ENCODE measurements at regions not wholly inside any gene's neighbourhood (a gene's known extent, or its start where the extent isn't known, plus 50 kb on each side); places are given as distances from the start of the nearest gene placed in this dataset.

DNA sequence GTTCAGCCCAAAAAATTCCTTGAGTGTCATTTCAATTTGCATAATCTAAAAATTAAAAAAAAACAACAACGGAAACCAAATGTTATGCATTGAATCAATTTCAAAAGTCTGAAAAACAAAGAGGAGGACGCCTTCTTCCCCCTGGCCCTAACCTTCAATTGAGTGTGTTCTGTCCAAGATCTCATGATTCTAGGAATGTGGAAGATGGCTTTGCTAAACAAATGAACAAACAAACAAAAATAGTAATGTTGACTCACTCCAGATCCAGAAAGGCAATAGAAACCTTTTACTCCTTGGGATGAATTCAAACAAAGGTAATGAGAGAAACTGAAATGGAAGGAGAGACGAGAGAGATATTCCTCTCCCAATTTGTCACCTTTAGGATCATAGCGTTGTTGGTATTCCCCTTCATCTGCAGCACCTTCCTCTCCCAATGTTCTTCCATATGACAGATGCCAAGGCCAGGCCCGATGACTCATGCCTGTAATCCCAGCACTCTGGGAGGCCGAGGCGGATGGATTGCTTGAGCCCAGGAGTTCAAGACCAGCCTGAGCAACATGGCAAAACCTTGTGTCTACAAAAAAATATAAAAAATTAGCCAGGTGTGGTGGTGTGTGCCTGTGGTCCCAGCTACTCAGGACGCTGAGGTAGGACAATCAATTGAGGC lies 109.2 kb upstream of the ADGRF1 start:
- no peak for DNase-seq (ENCODE audit: extremely low read depth in 1 of 2, low read depth in 1 of 2)

DNA sequence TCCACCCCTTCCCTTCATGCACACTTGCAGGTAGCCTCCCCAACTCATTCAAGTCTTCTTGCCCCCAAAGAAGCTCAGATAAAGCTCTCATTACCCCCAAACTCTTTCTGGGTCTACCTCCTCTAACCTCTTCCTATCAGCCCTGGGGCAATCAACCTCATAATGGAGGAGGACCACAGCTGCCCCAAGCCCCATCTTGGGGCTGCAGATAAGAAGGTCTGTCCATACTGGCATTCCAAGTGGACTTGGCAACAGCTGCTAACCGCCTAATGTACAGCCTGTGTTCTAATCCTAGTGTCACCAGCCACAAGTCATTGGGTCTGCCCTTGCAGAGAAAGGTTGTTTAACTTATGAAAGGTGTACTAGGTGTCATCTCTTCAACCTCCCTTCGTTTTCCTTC lies 107.4 kb upstream of the ADGRF1 start:
- DNase-seq (ENCODE audit: extremely low read depth in 1 of 2, low read depth in 1 of 2) = no peak

DNA sequence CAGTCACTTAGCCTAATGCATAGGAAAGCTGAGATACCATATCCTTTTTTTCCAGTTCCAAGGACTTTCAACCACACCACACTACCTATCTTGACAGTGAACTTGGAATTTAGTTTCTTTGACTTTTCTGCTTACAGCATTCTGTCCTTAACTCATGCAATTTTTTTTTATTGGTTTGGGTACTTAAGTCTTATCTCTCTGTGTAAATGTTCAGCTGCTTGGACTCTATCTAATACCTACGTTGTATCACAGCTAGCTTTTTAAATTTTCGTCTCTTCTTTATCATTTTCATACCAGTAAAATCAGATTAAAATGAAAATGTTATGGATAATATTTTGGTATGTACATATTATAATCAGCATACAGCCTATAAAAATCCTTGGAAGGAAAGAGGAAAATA lies 106.9 kb upstream of the ADGRF1 start:
- no peak for DNase-seq (ENCODE audit: extremely low read depth in 1 of 2, low read depth in 1 of 2)

DNA sequence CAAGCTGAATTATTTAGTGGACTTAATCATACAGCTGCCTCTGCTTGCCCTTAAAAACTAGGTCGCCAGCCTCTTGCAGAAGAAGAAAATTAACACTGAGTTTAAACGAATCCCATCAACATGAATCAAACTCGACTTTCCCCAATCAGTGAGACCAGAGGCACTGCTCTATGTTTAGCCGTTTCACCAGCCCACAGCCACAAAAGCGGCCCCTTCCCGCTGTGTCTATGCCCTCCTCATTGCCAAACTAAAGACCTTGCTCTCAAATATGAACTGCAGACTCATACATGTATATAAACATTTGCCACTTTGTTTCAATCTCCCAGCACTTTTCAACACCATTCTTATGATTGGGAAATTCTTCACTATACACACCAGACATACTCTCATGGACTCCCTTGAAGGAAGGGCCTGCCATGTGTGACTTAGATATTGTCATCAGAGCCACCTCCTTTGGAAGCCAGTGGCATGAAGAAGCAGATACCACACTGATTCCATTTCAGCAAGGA lies 105.8 kb upstream of the ADGRF1 start:
- DNase-seq (ENCODE audit: extremely low read depth in 1 of 2, low read depth in 1 of 2) = no peak

DNA sequence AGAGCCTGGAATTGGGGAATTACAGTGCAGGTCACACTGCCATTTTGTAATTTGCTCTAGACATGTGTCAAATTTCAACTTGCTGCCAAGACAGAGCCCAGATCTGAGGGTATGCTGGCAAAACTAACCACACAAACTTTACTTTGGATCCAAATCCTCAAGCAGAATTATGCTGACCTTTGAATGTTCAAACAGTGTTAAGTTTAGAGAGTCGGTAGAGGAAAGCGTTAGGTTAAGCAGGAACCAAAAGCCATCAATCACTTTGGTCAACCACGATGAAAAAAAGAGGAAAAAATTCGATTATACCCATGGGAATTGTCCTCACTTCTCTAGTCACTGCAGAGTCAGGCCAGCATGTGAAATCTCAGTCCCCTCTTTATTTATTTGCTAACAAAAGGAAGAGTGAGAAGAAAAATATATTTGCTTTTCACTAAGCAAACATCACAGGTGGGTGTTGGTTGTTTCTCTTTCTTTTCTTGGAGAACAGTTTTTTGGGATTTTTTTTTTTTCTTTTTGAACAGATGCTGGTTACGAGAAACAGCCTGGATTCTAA lies 105.1 kb upstream of the ADGRF1 start:
- no peak for DNase-seq (ENCODE audit: extremely low read depth in 1 of 2, low read depth in 1 of 2)

DNA sequence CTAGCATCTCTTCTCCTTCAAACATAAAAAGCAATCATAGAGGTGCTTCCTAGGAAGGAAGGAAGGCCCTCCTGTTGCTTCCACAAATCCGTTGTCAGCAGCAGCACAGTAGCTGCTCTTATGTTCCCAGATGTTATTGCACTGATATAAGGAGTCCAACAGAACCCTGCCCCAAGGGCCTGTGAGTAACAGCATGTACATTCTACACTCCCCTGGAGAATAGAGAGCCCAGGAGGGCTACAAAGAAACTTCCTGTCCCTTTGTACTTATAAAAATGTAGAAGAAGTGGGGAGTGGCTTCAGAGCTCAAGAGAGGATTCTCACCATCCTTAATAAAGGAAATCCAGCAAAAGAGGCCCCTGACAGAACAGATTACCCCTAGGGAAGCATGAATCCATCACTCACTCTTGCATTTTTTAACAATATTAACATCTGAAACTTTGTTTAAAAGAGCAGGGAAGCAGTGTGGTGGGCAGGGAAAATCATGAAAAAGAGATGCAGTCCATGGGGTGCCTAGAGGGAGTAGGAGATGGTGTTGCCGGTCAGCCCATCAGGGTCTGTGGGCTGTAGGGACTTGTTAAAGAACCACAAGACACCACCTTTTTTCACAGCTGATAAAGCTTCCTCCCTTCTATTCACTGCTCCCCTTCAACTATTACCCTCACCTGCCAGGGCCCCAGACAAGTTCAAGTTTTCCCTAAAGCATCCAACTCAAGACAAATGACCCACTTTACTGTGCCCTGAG lies 104.5 kb upstream of the ADGRF1 start:
- DNase-seq (ENCODE audit: extremely low read depth in 1 of 2, low read depth in 1 of 2) = no peak

DNA sequence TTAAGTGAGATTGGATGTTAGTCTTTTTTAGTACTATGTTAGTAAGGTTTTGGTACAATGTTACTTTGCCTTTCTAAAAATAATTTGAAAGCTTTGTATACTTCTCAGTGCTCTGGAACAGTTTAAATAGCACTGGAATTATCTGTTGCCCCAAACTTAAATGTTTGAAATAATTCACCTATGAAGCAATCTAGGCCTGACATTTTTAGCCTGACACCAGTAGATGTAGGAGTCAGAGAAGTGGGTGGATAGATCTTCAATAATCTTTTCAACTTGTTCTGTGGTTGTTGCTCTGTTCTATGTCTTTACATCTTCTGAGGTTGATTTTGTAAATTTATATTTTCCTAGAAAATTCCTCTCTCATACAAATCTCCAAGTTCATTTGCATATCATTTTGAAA lies 103.1 kb upstream of the ADGRF1 start:
- no peak for DNase-seq (ENCODE audit: extremely low read depth in 1 of 2, low read depth in 1 of 2)

DNA sequence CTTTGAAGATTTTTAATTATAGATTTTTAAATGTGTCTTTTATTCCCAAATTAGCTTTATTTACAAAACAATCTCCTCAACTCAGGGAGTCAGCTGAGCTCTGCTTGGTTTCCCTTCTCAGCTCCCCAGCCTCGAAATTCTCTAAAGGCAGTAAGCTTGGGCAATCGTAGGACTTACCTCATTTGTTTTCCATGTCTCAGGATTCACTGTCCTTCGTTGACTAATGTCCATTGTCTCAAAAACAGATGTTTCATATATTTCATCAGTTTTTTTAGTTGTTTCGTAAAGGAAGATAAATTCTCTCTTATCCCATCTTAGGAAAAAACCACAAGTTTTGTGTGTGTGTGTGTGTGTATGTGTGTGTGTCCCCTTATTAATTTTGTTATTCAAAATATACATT lies 102.2 kb upstream of the ADGRF1 start:
- DNase-seq (ENCODE audit: extremely low read depth in 1 of 2, low read depth in 1 of 2) = no peak

DNA sequence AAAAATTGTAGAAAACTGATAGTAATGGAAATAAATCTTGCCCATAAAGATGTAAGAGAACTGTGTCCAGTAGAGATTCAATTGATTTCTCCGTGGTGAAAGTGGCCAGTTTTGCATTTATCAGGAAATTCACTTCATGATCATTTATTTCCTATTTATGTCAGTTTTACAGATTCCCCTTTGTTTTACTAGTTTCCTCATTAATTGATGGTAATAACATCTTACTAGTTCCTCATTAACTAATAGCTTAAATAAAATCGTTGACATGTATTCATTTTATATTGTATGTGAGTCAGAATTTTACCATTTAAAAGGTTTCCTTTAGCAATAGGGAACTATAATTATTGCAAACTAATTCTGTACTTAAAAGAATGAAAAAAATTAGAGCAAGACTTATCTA lies 99.8 kb upstream of the ADGRF1 start:
- DNase-seq (ENCODE audit: extremely low read depth in 1 of 2, low read depth in 1 of 2) = no peak

DNA sequence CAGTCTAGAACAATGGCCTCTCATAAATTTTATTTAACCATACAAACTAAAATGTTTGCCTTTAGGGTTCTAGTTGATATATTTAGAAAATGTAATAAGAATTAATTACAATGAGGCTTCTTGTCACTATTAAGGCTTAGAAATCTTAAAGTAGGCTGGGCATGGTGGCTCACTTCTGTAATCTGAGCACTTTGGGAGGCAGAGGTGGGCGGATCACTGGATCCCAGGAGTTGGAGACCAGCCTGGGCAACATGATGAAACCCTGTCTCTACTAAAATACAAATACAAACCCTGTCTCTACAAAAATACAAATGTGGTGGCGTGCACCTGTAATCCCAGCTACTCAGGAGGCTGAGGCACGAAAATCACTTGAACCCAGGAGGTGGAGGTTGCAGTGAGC lies 99.0 kb upstream of the ADGRF1 start:
- DNase-seq (ENCODE audit: extremely low read depth in 1 of 2, low read depth in 1 of 2) = no peak

DNA sequence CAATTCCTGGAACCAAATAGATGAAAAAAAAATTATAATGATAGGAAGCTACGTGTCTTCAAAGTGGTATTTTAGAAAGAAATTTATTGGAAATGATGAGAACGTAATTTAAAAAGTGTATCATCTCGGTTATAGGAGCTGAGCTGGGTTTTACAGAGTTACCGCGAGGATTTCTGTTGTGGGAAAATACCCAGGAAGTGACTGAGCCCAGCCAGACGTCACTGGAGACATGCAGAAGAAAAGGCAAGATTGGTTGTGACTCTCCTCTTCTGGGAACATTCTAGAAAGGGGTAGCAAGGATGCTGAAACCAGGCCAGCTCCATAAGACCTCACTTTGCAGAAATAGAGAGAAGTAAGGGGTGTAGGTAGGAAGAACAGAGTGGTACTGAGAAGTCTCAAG lies 95.9 kb upstream of the ADGRF1 start:
- DNase-seq (ENCODE audit: extremely low read depth in 1 of 2, low read depth in 1 of 2) = peak in 1 of 2 donors; percentile 3

DNA sequence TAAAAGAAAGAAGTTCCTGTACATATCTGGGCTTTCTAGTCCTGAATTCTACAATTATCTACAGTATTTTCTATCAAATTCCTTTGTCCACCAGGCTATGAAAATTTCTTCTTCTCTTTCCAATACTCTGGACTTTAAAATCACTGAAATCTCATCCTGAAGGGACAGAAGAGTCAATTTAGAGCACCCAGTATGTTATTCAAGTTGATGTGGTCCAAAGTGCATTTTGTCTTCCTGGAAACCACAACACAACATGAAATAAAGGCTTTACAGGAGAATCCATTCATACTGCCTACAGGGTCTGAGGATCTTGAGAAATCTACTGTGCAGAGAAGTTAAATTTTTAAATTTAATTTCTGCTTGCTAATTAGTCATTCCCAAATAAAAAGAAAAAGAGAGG lies 94.9 kb upstream of the ADGRF1 start:
- no peak for DNase-seq (ENCODE audit: extremely low read depth in 1 of 2, low read depth in 1 of 2)

DNA sequence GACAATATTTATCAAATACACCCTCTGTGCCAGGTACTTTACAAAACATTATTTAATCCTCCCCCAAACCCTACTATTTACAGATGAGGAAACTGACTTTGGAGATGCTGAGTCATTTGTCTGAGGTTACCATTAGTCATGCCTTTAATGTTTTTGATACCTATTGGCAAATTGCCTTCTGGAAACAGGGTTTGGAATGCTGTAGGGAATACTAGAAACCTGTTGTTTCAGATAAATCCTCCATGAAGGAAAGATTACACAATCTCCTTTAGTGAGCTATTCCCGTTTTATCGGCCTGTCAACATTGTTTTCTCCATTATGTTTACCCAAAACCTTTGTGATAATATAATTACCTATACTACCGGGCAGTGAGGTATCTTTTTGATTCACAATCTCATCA lies 93.6 kb upstream of the ADGRF1 start:
- no peak for DNase-seq (ENCODE audit: extremely low read depth in 1 of 2, low read depth in 1 of 2)

DNA sequence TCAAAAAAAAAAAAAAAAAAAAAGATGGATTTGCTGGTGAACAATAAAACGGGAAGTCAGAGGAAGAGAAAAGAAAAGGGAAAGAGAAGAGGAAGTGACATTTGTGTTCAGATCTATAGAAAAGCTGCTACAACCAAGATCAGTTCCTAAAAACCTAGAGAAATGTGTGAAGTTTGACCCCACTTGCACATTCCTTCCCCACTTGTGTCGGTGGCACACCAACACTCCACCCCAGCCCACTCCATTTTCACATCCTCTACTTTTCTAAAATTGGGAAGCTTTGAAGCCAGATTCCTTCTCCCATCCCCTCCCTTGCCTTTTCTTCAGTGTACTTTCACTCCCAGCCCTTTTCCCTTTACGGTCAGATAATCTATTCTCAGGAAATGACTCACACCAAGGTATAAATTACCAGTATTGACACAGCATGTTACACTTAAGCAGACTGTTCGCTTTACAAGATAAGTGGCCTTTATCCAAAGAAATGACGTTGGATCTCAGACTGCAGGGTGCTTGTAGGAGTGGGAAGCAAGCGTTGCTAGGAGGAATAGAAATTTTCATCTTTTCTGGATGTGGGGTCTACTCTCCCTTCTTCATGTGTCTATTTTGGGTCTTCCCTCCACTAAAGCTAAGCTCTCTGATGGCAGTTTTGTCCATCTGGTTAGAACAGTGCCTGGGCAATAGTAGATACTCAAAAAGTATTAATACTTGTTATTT lies 92.5 kb upstream of the ADGRF1 start:
- DNase-seq (ENCODE audit: extremely low read depth in 1 of 2, low read depth in 1 of 2) = no peak

DNA sequence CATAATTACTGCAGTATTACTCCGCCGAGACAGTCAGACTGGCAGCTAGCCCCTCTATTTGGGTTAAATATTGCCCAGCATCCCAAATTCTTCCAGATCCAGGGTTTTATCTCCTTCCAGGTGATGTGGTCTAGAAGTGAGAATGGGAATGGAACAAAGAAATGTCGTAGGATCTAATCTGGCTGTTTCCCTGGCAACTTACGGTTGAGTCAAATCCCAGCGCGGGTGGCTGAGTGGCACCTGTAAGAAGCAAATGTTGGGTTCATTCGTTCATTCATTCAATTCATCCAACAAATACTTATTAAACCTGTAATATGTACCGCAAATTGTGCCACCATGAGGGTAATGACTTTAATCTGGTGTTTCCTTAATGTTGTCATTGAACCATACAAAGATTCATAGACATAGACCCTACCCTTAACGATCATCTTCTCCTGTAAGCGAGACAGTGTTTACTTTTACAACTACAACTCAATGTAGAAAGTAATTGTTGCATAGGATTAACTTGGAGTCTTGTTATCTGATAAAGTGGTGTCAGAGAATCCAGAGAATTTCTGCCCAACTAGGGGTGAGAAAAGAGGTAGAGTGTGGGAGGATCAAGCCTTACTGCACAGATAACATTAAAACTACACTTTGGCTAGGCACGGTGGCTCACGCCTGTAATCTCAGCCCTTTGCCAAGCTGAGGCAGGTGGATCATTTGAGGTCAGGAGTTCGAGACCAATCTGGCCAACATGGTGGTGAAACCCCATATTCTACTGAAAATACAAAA lies 91.3 kb upstream of the ADGRF1 start:
- no peak for DNase-seq (ENCODE audit: extremely low read depth in 1 of 2, low read depth in 1 of 2)

DNA sequence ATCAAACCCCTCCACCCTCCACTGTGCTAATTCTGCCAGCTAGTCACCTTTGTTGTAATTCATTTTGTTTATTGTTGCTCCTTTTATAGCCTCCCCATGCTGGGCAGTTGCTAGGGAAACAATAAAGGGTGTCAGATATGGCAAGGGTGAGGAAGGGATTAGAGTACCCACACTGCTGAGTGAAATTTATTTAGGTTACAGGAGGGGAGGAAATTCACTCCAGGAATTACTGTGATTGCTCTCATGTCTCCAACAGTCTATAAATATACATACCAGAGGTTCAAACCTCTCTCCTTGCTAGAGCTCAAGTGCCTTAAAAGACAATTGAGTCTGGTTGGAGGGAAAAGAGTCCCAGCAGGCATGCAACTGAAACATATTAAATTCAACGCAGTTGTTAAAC lies 90.6 kb upstream of the ADGRF1 start:
- no peak for DNase-seq (ENCODE audit: extremely low read depth in 1 of 2, low read depth in 1 of 2)

DNA sequence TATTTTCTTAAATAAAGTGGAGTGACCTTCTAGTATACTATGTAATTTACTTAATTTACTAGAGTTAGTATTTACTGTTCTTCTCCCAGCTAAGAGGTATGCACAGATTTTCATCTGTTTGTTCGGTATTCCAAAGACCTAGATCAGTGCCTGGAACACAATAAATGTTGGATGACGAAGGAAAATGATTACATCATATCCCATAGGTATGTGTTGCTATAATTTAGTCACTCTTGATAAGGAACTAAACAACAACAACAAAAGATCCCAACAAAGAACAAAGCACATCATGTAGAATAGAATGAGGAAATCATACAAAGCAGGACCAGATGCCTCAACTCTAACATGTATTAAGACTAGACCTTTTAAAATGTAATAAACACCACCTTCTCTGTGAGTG lies 89.6 kb upstream of the ADGRF1 start:
- no peak for DNase-seq (ENCODE audit: extremely low read depth in 1 of 2, low read depth in 1 of 2)

DNA sequence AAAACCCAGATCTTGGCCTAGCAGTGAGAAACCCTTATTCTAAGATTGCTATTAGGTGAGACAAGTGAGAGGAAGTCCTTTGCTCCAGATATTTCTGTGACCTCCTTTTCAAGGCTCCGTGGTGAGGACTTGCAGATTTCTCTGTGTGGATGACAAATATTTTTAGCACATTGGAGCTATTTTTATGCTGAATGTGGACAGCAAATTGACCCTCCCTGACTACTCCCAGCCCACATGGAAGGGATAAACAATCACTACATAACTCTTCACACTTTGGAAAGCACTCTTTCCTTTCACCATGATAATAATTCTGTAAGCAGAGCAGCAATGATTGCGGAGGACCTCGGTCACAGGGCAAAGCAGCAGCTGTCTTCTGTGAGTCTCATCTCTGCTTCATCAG lies 88.0 kb upstream of the ADGRF1 start:
- DNase-seq (ENCODE audit: extremely low read depth in 1 of 2, low read depth in 1 of 2) = no peak

DNA sequence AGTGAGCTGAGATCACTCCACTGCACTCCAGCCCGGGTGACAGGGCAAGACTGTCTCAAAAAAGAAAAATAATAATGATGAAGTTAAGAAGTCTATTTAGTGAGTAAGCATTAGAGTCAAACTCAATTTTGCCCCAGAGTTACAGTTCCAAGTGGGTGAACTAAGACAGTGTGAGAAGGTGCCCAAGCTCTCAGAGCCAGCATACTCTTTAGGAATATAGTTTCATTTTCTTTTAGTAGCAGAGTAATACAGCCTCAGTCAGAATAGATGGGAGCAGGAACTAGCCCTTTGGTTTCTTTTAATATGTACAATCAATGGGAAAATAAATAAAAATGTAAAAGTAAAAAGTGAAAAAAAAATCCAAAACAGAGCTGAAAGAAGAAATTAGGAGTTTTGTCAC lies 87.0 kb upstream of the ADGRF1 start:
- no peak for DNase-seq (ENCODE audit: extremely low read depth in 1 of 2, low read depth in 1 of 2)

DNA sequence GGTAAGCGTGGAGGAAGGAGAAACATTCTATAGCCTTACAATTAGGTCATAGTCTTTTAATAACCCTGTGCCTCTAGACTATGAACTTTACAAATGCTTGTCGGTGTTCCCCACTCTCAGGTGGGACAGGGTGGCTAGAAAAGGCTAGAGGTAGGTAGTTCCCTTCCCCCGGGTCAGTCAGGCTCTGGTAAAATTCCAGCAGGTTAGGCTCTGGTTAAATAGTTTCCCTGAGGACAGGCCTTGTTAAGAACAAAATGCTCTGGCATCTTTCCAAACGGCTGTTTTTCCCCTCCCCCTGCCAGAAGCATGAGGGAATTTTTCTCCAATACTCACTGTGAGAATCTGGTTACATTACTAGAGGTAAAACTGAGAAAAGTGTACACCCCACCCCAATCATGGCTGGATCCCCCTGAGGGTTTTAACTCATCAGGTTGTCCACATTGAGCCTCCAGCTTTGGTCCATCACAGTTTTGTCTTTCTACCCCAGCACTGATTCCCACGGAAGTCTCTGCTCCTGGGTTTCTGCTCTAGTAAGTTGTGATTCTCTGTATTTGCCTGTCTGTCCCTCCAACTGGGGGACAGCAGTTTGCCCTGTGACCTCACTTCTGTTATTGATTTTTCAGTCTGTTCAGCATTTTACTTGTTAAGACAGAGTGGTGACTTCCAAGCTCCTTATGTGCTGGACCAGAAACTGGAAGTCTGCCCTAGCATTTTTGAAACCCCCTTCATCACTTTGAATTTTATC lies 84.7 kb upstream of the ADGRF1 start:
- DNase-seq (ENCODE audit: extremely low read depth in 1 of 2, low read depth in 1 of 2) = no peak
